Uterus (tissue), 3 donors: ENCODE measurements at regions not wholly inside any gene's neighbourhood (a gene's known extent, or its start where the extent isn't known, plus 50 kb on each side); places are given as distances from the start of the nearest gene placed in this dataset.

Source experiments
- DNase-seq, 2 donors: peaks; one replicate each; pipeline ENCODE4 v3.0.0-alpha.2; 2019 to 2020
- H3K27ac ChIP-seq, 2 donors: fragments of 200-600 bp; sonication (generic); 1 replicate in 1 of 2; 2 replicates in 1 of 2; pipeline ENCODE4 v1.5.1; 2016 to 2018
- H3K27me3 ChIP-seq, 2 donors: fragments of 200-600 bp; sonication (generic); one replicate each; pipeline ENCODE4 v1.5.1; 2018 to 2019; ENCODE audit warnings: control low read depth in 1 of 2
- H3K36me3 ChIP-seq, 2 donors: fragments of 200-600 bp; sonication (generic); one replicate each; pipeline ENCODE4 v1.5.1; 2019; ENCODE audit warnings: control low read depth in 1 of 2
- H3K4me1 ChIP-seq, 2 donors: fragments of 200-600 bp; sonication (generic); one replicate each; pipeline ENCODE4 v1.5.1; 2018 to 2019; ENCODE audit warnings: control low read depth in 1 of 2
- H3K4me3 ChIP-seq, 2 donors: fragments of 200-600 bp; sonication (generic); 1 replicate in 1 of 2; 2 replicates in 1 of 2; pipeline ENCODE4 v1.5.1; 2018 to 2019; ENCODE audit warnings: mild to moderate bottlenecking in 1 of 2
- H3K9me3 ChIP-seq, 2 donors: fragments of 200-600 bp; sonication (generic); one replicate each; pipeline ENCODE4 v1.5.1; 2019; ENCODE audit warnings: control low read depth in 1 of 2
- CTCF ChIP-seq, 4 experiments: fragments of 200-600 bp in 2 of 4; fragments of 450-650 bp in 2 of 4; sonication (generic) in 2 of 4; IDR thresholded peaks; one replicate each; pipeline ENCODE4 v1.5.1; 2016 to 2019; ENCODE audit warnings: antibody characterized with exemption in 4 of 4, mild to moderate bottlenecking in 2 of 4, moderate library complexity in 1 of 4
- POLR2A ChIP-seq, 2 donors: fragments of 450-650 bp; IDR thresholded peaks; one replicate each; pipeline ENCODE4 v1.6.1; 2016; ENCODE audit warnings: antibody characterized with exemption in 2 of 2, mild to moderate bottlenecking in 1 of 2, moderate library complexity in 1 of 2
- intact Hi-C: fragments of 100-400 bp; cut with DNase I; formaldehyde crosslinking; loops from one replicate; pipeline ENCODE4 v1.15.1; 2023; ENCODE audit warnings: low total_unique reads
- donor health status: DM: yes; HTN: yes; CAD: no.

DNA sequence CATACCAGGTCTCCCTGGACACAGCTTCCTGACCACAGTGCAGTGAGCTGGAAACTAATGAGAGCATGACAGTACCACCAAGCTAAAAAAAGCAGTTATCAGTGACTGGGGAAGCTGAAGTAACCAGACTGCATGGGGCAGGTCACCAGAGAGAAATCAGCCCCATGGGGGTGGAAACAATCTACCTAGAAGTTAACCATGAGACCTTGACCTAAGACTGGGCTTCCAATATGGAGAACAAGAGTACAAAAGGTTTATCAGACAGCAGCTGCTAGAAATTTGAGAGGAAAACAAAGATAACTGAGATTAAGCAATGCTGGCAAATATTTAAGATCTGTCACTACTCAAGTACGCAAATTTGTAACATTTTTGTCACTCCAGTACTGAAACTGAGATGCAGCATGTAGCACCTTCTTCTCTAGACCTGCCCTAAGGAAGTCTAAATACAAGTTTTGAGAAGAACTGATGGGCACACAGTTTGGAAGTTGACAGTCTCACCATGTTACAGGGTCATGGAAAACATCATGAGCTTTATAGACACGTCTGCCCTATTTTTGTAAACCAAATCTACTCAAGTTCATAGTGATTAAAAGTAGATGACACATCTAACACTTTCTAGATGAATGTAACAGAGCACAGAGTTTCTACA lies 2641.8 kb upstream of the PCDH20 start:
- no peak overlapping the region for H3K27ac ChIP-seq
- no peak for TF ChIP-seq POLR2A (IDR thresholded peaks at IDR 0.05)
- no peak for TF ChIP-seq CTCF (IDR thresholded peaks at IDR 0.05)
- no peaks in the 10 kb centered on the region for H3K27me3 ChIP-seq
- intact Hi-C loops: no loop called here
- no peaks in the 10 kb centered on the region for H3K4me1 ChIP-seq
- no peaks in the 10 kb centered on the region for H3K9me3 ChIP-seq
- H3K36me3 ChIP-seq: no peaks in the 10 kb centered on the region
- H3K4me3 ChIP-seq: no peak overlapping the region
- no peak for DNase-seq

DNA sequence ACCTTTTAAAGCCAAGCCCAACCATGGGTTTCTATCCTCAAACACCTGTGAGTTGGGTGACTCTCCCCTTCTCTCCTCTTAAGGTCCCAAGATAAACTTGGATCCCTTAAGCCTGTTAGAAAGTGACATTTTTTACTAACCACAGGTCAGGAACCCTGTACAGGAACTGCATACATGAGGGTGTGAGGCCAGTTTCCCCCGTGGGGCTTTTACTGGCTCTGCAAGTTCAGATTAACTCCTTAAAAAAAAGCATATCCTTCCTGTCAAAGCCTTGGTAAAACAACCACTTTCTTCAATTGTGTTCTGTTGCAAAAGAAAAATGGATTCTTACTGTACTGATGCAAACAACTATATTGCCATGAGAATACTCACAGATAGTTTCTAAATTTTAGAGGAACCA lies 2638.7 kb upstream of the PCDH20 start:
- H3K27me3 ChIP-seq: no peaks in the 10 kb centered on the region
- TF ChIP-seq POLR2A (IDR thresholded peaks at IDR 0.05): no peak
- no peak for TF ChIP-seq CTCF (IDR thresholded peaks at IDR 0.05)

DNA sequence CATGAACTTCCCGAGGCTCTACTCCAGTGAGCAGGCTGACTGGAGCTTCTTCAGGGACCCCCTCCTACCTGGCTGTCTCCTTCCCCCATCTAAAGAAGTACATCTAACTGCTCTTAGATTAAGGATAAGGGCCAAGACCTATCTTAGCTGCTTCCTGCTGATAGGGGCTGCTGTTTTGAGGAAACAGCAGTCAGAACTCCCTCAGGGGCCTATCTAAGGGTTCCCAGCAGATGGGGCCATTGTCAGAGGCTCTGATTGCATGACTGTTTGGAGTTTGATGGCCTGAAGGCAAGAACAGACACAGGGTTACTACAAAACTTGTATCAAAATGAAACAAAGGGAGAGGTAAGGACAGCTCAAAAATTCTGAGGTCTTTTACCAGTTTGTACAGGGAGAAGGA lies 2636.9 kb upstream of the PCDH20 start:
- H3K27me3 ChIP-seq: no peaks in the 10 kb centered on the region
- TF ChIP-seq POLR2A (IDR thresholded peaks at IDR 0.05) (no peak), CTCF (IDR thresholded peaks at IDR 0.05) (no peak)
- no peak overlapping the region for H3K4me3 ChIP-seq
- no peaks in the 10 kb centered on the region for H3K36me3 ChIP-seq
- intact Hi-C loops: no loop called here
- no peaks in the 10 kb centered on the region for H3K9me3 ChIP-seq
- no peaks in the 10 kb centered on the region for H3K4me1 ChIP-seq
- H3K27ac ChIP-seq: no peak overlapping the region
- DNase-seq: no peak

More for the DNA sequence above, 2638.7 kb upstream of the PCDH20 start:
- DNase-seq: no peak
- H3K27ac ChIP-seq: no peak overlapping the region
- intact Hi-C loops: no loop called here
- no peaks in the 10 kb centered on the region for H3K4me1 ChIP-seq
- no peaks in the 10 kb centered on the region for H3K36me3 ChIP-seq
- H3K9me3 ChIP-seq: no peaks in the 10 kb centered on the region
- H3K4me3 ChIP-seq: no peak overlapping the region

DNA sequence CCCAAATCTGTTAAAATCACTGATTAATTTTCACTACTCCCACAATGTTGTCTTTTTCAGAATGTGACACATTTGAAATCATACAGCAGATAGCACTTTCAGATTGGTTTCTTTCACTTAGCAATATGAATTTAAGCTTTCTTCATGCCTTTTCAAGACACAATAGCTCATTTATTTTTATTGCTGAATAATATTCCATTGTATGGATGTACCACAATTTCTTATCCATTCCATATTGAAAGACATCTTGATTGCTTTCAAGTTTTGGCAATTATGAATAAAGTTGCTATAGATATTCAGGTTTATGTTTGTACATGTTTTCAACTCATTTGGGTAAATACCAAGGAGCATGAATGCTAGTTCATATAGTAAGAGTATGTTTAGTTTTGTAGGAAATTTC lies 2635.6 kb upstream of the PCDH20 start:
- Histone ChIP-seq H3K4me1 (no peaks in the 10 kb centered on the region), H3K36me3 (no peaks in the 10 kb centered on the region), H3K27ac (no peak overlapping the region), H3K4me3 (no peak overlapping the region), H3K9me3 (no peaks in the 10 kb centered on the region), H3K27me3 (no peaks in the 10 kb centered on the region)
- DNase-seq: no peak
- intact Hi-C loops: no loop called here
- TF ChIP-seq CTCF (IDR thresholded peaks at IDR 0.05) (no peak), POLR2A (IDR thresholded peaks at IDR 0.05) (no peak)

DNA sequence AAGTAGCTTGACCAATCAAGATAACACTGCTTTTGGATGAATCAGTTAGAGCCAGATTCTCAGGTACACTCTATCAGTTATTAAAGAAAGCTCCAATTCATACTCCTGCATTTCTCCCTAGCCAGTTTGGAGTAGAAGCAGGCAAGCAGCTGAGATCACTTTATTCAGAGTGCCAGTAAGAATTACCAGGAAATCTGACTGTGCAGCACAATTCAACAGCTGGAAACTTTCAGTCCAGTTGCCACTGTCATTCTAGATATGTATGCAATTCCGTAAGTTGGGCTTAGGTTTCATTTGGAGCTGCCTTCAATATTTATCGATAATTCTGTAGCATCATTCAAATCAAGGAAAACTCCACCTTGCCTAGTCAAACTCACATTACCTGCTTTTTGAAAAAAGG lies 2625.6 kb upstream of the PCDH20 start:
- no peak for TF ChIP-seq CTCF (IDR thresholded peaks at IDR 0.05)

More for the DNA sequence above, 2625.6 kb upstream of the PCDH20 start:
- intact Hi-C loops: no loop called here
- H3K27me3 ChIP-seq: no peaks in the 10 kb centered on the region
- no peak overlapping the region for H3K4me3 ChIP-seq
- no peaks in the 10 kb centered on the region for H3K9me3 ChIP-seq
- no peak overlapping the region for H3K27ac ChIP-seq
- no peaks in the 10 kb centered on the region for H3K36me3 ChIP-seq
- H3K4me1 ChIP-seq: no peaks in the 10 kb centered on the region
- DNase-seq: no peak
